Smooth muscle cell (in vitro differentiated cells): ENCODE measurements at regions not wholly inside any gene's neighbourhood (a gene's known extent, or its start where the extent isn't known, plus 50 kb on each side); places are given as distances from the start of the nearest gene placed in this dataset.

ENCODE experiments used
- DNase-seq: peaks from one replicate; lab custom pipeline; 2025; ENCODE audit not compliant: unreplicated experiment; lab: John Stamatoyannopoulos, UW
- H2AFZ ChIP-seq: fragments of 200-600 bp; sonication (generic); 2 replicates; pipeline ENCODE4 v1.6.0; 2016; ENCODE audit warnings: antibody characterized with exemption, low read depth, mild to moderate bottlenecking
- H3F3A ChIP-seq: fragments of 200-600 bp; sonication (generic); 2 replicates; pipeline ENCODE4 v1.6.0; 2017; ENCODE audit warnings: antibody characterized with exemption, low read depth
- H3K27ac ChIP-seq: fragments of 200-600 bp; sonication (generic); 2 replicates; pipeline ENCODE4 v1.5.1; 2016; ENCODE audit warnings: low read depth, mild to moderate bottlenecking
- H3K27me3 ChIP-seq: fragments of 200-600 bp; sonication (generic); 2 replicates; pipeline ENCODE4 v1.6.1; 2016; ENCODE audit warnings: low read depth, mild to moderate bottlenecking
- H3K36me3 ChIP-seq: fragments of 200-600 bp; sonication (generic); 2 replicates; pipeline ENCODE4 v1.5.1; 2016; ENCODE audit warnings: low read depth
- H3K4me1 ChIP-seq: fragments of 200-600 bp; sonication (generic); 2 replicates; pipeline ENCODE4 v1.5.1; 2016; ENCODE audit warnings: low read depth
- H3K4me2 ChIP-seq: fragments of 200-600 bp; sonication (generic); 2 replicates; pipeline ENCODE4 v1.6.0; 2016; ENCODE audit warnings: mild to moderate bottlenecking
- H3K4me3 ChIP-seq: fragments of 200-600 bp; sonication (generic); 2 replicates; pipeline ENCODE4 v1.5.1; 2016; ENCODE audit warnings: mild to moderate bottlenecking
- H3K79me2 ChIP-seq: fragments of 200-600 bp; sonication (generic); 2 replicates; pipeline ENCODE4 v1.6.0; 2016; ENCODE audit warnings: low read depth, mild to moderate bottlenecking
- H3K9ac ChIP-seq: fragments of 200-600 bp; sonication (generic); 2 replicates; pipeline ENCODE4 v1.6.0; 2016; ENCODE audit warnings: low read depth
- H3K9me3 ChIP-seq: fragments of 200-600 bp; sonication (generic); replicated peaks from 2 replicates; pipeline ENCODE4 v1.5.1; 2016; ENCODE audit warnings: low read depth
- H4K20me1 ChIP-seq: fragments of 200-600 bp; sonication (generic); 2 replicates; pipeline ENCODE4 v1.6.0; 2016; ENCODE audit warnings: low read depth
- CTCF ChIP-seq: fragments of 200-600 bp; sonication (generic); IDR thresholded peaks from 2 replicates; pipeline ENCODE4 v1.5.1; 2017; ENCODE audit warnings: borderline replicate concordance, mild to moderate bottlenecking, antibody characterized with exemption; ENCODE audit not compliant: insufficient read depth, poor library complexity, severe bottlenecking
- WGBS: methylation state at CpG from one replicate; pipeline ENCODE4 v1.1.7; 2016; ENCODE audit warnings: low lambda C conversion rate; 5-methylcytosine and 5-hydroxymethylcytosine counted together

GRCh38 chr12:97630356-97630755 lies 167.8 kb downstream of the RMST start:
- 78% methylated on average over 2 of the region's 2 CpGs for WGBS
- Histone ChIP-seq H3K79me2 (no peaks in the 10 kb centered on the region), H4K20me1 (no peaks in the 10 kb centered on the region), H3K27me3 (no peaks in the 10 kb centered on the region), H3K4me3 (no peak overlapping the region), H3K36me3 (no peaks in the 10 kb centered on the region), H3K27ac (no peak overlapping the region), H3K9ac (no peak overlapping the region), H3F3A (no peaks in the 10 kb centered on the region), H3K4me2 (no peak overlapping the region), H2AFZ (no peak overlapping the region), H3K4me1 (peaks cover 6% of the 10 kb centered on the region), H3K9me3 (no peaks in the 10 kb centered on the region)
- TF ChIP-seq CTCF = no peak
- DNase-seq = no peak

GRCh38 chr12:97630875-97631274 lies 168.3 kb downstream of the RMST start:
- no peaks in the 10 kb centered on the region for H3K79me2 ChIP-seq
- peaks cover 6% of the 10 kb centered on the region for H3K4me1 ChIP-seq
- DNase-seq = no peak

GRCh38 chr12:97637770-97638169 lies 175.2 kb downstream of the RMST start:
- DNase-seq = no peak

More at GRCh38 chr12:97630875-97631274, 168.3 kb downstream of the RMST start:
- H3K4me2 ChIP-seq = no peak overlapping the region
- H3F3A ChIP-seq = no peaks in the 10 kb centered on the region
- WGBS = 61% methylated on average over 4 of the region's 4 CpGs
- H3K27ac ChIP-seq = no peak overlapping the region
- H3K27me3 ChIP-seq = no peaks in the 10 kb centered on the region
- no peak for TF ChIP-seq CTCF
- no peaks in the 10 kb centered on the region for H3K9me3 ChIP-seq
- H4K20me1 ChIP-seq = no peaks in the 10 kb centered on the region
- H2AFZ ChIP-seq = no peak overlapping the region
- no peak overlapping the region for H3K9ac ChIP-seq
- H3K4me3 ChIP-seq = no peak overlapping the region
- H3K36me3 ChIP-seq = no peaks in the 10 kb centered on the region

More at GRCh38 chr12:97637770-97638169, 175.2 kb downstream of the RMST start:
- no peaks in the 10 kb centered on the region for H3K79me2 ChIP-seq
- no peaks in the 10 kb centered on the region for H3K9me3 ChIP-seq
- no peaks in the 10 kb centered on the region for H3K27me3 ChIP-seq
- H3K9ac ChIP-seq = no peak overlapping the region
- H3K4me1 ChIP-seq = peaks cover 14% of the 10 kb centered on the region
- H3K36me3 ChIP-seq = no peaks in the 10 kb centered on the region
- no peak for TF ChIP-seq CTCF
- WGBS = 70% methylated on average over 3 of the region's 3 CpGs
- no peak overlapping the region for H3K4me2 ChIP-seq
- H2AFZ ChIP-seq = no peak overlapping the region
- no peaks in the 10 kb centered on the region for H3F3A ChIP-seq
- no peaks in the 10 kb centered on the region for H4K20me1 ChIP-seq
- H3K27ac ChIP-seq = no peak overlapping the region
- no peak overlapping the region for H3K4me3 ChIP-seq
